ENCODE measurements at regions not wholly inside any gene's neighbourhood (a gene's known extent, or its start where the extent isn't known, plus 50 kb on each side); places are given as distances from the start of the nearest gene placed in this dataset.

DNA sequence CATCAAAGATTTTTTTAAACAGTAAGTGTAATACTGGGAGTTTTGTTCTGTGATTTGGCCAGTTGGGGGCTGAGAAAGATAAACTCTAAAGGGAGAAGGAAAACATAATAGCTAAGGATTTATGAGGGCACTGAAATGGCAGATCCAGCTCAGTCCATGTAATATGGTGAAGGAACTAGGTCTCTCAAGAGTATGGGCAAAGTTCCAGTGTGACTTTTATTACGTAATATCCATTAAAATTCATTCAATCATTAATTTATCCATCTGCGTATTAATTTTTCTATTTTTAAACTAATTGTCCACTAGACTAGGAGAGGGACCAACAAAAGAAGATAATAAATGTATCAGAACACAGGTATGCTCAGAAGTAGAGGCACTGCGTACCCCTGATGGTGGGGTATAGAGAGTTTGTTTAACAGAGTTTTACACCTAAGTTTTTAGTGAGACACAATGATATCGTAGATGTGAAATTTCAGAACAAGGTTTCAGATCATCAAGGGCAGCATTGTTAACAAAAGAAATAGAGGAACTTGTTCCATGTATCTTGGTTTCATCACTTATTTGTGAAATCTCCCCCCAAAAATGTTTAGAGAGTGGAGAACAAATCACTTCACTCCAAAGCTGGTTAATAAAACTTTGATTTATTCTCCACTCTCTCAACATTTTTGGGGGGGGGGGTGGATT is 351.1 kb downstream of the GRXCR1 start:
- no peak for DNase-seq (ENCODE audit: low spot score)

DNA sequence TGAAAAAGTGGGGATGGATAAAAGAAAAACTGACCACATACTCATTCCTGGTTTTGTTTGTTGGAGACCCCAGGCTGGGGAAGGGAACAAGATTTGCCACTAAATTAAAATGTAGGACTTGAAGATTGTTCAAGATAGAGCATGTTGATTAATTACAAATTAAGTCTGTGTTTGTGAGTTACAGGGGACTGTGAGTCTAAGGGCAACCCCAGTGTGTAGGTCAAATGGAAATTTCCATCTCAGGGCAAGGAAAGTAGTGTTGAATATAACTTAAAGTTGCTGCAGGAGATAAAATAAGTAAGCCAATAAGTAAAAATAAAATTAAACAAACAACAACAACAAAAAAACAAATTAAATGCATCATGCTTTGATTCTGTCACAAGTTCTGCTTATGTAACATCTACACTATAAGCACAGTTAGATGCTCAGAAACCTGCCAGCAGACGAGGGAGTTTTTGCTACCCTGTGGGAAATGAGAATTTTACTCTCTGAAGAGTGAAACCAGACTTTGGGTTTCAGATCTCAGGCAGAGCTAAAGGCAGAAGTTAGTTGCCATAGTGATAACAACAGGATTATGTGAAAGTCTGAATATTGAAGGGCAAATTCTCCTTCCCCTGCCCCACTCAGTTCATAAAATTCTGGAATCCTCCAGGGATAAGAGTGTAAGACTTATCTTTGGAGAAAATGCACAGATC is 352.3 kb downstream of the GRXCR1 start:
- DNase-seq (ENCODE audit: low spot score) = no peak

DNA sequence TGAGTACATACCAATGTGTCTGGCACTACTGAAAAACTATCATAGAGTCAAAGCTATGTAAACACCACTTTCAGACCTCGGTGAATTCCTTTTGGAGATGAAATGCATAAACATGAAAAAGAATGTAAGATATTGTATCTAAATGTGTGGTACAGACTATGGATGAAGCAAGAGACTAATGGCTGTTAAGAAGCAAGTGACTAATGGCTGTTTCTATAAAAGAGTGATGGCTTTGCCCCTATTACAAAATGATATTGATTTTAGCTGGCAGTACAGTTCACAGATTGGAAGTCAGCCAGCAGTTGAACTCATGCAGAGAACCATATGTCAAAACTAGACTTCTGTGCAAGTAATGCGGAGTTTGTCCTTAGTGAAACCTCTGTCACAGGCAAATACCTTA is 359.3 kb downstream of the GRXCR1 start:
- no peak for DNase-seq (ENCODE audit: low spot score)

DNA sequence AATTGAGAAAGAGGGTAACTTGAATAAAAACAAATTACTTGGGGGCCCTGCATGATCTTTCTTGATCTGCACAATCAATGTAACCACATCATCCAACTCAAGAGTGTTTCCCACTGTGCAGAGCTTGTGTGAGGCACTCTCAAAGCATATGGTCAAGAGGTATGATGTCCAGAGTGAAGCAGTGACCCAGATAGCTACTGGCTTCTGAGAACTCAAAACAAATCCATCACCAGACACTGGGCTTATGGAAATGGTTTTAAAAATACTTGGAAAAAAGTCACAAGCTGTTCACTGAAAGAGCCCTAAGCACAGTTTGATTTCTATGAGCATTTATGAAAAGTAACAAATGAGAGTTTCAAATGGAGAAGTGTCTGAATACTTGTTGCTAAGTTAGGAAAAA is 361.0 kb downstream of the GRXCR1 start:
- no peak for DNase-seq (ENCODE audit: low spot score)

DNA sequence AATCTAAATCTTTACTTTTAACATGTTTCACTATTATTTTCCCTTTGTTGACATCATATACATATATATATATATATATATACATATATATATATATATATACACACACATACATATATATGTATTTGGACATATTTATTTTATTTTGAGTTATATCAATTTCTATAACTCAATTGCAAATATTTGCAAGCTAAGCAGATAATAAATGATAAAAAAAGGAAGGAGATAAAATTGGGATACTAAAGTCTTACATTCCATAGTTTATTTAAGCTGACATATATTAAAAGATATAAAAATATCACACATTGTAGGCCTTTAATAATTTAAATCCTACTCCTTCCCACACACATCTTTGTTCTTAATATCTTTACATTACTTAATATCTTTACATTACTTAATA is 372.2 kb downstream of the GRXCR1 start:
- no peak for DNase-seq (ENCODE audit: low spot score)

DNA sequence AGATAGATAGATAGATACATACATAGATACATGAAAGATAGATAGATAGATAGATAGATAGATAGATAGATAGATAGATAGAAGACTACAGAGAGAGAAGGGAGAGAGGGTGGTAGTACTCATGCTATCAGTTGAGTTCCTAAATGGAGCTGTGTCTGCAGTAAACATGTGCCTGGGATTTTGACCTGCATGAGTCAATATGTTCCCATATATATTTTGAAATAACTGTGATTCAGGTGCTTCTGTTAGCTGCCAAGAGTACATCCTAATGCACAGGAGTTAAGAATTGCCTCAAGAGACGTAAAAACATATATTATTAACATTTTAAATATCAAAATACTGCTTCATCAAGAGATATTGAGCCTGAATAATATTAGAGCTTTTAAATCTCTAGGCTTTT is 379.4 kb downstream of the GRXCR1 start:
- DNase-seq (ENCODE audit: low spot score) = no peak

- DNase-seq (ENCODE audit: low spot score) = no peak
Measured at GRCh38 chr4:43274376-43274775, 381.9 kb downstream of the GRXCR1 start.

DNA sequence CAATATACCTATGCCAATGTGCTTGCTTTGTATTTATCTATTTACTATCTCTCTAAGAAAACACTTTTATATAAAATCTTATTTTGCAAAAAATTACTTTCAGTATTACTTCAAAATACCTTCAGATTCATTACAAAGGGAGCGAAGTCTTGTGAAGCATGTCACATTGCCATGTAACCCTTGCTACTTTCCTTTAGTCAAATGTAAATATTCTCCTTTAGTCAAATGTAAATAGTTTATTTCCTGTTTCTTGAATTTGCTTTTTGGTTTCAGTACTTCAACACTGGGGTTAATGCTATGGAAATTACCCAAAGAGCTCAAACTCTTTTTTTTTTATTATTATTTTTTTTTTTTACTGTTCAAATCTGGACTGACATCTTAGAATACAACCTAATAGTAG is 383.3 kb downstream of the GRXCR1 start:
- no peak for DNase-seq (ENCODE audit: low spot score)

DNA sequence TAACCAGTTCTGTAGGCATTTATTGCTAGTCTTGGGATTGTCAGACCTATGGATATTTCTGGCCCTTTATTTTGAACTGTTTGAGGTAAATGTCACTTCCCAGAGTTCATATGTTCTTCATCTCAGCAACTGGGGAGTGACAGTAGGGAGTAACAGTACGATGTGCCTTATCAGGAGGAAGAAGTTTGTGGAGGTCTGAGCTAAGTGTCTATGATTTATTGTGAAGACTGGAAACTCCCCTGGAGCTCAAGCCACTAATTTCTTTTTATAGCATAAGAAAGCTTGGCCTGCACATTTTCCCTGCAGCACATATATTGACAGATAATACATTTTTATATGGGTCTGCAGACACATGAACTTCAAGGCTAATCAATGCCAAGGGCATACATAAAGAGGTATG is 383.8 kb downstream of the GRXCR1 start:
- DNase-seq (ENCODE audit: low spot score) = no peak

GRCh38 chr4:43277003-43277402 is 384.5 kb downstream of the GRXCR1 start:
- no peak for DNase-seq (ENCODE audit: low spot score)

- DNase-seq (ENCODE audit: low spot score) = no peak
Measured at GRCh38 chr4:43282534-43282933, 390.0 kb downstream of the GRXCR1 start.

GRCh38 chr4:43286137-43286536 is 393.6 kb downstream of the GRXCR1 start:
- no peak for DNase-seq (ENCODE audit: low spot score)

GRCh38 chr4:43296946-43297528 is 404.5 kb downstream of the GRXCR1 start:
- no peak for DNase-seq (ENCODE audit: low spot score)

GRCh38 chr4:43316813-43317212 is 424.3 kb downstream of the GRXCR1 start:
- no peak for DNase-seq (ENCODE audit: low spot score)

DNA sequence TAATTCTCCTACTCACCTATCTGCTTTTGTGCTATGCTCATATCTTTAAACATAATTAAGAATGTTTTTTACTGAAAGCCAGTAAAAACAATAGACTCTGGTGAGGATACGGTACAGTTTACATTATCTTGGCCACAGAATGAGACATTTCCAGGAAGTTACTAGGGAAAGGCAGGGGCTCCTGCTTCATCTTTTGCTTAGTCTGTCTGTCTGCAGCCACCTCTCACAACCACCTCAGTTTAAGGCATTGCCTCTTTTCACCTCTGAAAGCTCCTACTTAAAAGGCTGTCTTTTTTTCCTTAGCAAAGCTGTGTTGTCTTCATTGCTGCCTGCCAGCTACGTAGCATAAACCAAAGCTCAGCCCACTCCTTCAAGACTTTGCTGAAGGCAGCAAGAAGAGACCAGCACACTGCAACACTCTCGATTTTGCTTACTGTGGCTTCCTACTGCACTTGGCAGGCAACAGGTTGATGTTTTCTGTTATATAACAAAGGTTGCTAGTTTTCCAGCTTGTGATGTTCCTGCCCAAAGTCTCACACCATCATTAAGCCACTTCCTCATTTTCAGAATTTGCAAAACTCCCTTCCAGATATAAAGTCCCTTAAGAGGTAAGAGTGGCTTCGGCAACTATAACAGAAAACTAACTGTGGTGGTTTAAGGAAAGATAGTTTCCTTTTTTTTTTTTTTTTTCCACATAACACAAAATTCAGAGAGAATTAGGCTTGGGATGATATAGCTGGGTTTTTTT is 432.9 kb downstream of the GRXCR1 start:
- no peak for DNase-seq (ENCODE audit: low spot score)

- DNase-seq (ENCODE audit: low spot score) = no peak
Measured at GRCh38 chr4:43330288-43330687, 437.8 kb downstream of the GRXCR1 start.

- no peak for DNase-seq (ENCODE audit: low spot score)
Measured at GRCh38 chr4:43331226-43332051, 438.9 kb downstream of the GRXCR1 start.

DNA sequence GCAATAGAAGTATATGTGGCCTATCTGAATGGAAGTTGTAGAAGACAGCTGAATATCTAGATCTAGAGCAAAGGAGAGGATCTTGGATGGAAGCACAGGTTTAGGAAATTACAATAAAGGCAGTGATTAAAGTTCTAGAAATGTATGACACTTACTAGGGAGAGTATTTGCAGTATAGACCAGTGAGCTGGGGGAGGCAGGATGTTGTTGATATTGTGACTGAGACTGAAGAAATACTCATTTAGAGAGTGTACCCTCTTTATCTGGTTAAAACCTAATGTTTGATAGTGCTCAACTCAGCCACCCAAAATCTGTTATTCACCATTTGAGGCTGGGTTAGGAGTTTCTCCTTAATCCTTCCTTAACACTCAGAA is 439.5 kb downstream of the GRXCR1 start:
- no peak for DNase-seq (ENCODE audit: low spot score)

DNA sequence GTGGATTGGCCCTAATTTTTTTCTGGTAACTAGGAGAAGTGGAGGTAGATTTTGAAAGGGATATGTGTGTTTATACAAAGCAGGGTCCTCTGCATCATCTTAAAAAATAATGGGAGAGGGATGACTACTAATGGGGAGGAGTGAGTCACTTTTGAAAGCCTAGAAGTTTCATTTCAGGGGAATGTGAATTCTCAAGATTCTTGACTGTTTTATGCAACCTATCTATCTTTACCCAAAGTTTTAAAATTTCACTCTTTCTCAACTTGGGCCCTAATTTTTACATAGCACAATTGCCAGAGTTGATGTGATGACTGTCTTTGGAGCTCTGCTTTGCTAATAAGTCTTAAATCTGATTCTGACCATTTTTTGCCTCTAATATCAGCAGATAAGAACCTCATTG is 445.2 kb downstream of the GRXCR1 start:
- no peak for DNase-seq (ENCODE audit: low spot score)

DNA sequence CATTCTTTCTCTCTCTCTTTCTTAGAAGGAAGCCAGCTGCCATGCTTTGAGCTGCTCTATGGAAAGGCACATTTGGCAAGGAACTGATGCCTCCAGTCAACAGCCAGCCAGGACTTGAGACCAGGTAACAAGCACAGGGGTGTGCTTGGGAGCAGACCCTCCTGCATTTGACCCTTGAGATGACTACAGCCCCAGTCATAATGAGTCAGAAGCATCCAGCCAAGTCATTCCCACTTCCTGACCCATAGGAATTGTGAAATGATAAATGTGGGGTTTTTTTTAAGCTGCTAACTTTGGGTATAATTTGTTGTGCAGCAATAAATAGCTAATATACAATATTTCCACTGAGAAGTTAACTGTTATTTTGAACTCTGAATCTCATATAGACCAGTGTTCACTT is 446.9 kb downstream of the GRXCR1 start:
- DNase-seq (ENCODE audit: low spot score) = no peak

- DNase-seq (ENCODE audit: low spot score) = no peak
Measured at GRCh38 chr4:43341741-43342140, 449.2 kb downstream of the GRXCR1 start.

- no peak for DNase-seq (ENCODE audit: low spot score)
Measured at GRCh38 chr4:43343298-43343697, 450.8 kb downstream of the GRXCR1 start.
